ENCODE measurements at regions not wholly inside any gene's neighbourhood (a gene's known extent, or its start where the extent isn't known, plus 50 kb on each side); places are given as distances from the start of the nearest gene placed in this dataset.

DNA sequence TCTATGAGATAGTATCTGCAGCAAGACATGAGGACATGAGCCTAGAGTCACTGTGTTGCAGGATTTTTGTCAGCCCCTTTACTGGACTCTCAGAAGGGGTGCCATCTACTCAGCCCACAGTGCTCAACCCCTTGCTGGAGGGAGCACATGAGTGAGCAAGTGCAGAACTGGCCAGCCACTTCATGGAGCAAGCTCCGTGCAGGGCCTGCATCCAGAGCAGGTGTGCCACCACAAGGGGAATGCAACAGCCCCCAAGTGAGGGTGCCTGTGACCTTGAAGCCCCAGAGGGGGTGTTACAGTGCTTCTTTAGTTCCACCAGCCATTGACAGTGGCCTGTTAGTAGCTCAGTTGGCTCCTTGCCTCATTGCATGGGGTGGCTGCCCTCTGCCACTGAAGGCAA, 649.7 kb downstream of the PLPP3 start:
- Histone ChIP-seq H3K4me3 (ENCODE audit: low read length) (no peak overlapping the region), H3K27me3 (ENCODE audit: control insufficient read depth, insufficient read depth, low read length) (no peaks in the 10 kb centered on the region), H3K9ac (ENCODE audit: low read length) (no peak overlapping the region)

DNA sequence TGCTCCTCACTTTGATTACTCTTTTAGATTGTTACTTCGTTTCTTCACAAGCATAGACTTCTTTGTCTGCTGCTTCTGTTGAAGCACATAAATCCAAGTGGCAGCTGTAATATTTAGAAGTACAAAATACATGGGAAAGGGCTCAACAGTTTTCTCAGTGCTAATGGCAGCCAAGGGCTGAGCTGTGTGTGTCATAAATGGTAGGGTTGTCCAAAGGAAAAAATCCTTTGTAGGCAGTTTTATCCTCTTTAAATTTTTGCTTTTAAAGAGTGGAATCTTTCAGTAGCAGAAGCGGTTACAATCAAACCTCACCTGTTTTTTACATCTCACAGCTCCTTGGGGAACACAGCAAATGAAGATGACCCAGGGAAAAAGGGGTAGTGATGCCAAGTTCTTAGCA, 650.8 kb downstream of the PLPP3 start:
- H3K4me3 ChIP-seq (ENCODE audit: low read length): no peak overlapping the region
- no peaks in the 10 kb centered on the region for H3K36me3 ChIP-seq (ENCODE audit: control insufficient read depth, insufficient read depth, low read length)
- H3K4me1 ChIP-seq (ENCODE audit: control insufficient read depth, insufficient read depth, low read length): peaks cover 12% of the 10 kb centered on the region
- no peaks in the 10 kb centered on the region for H3K27me3 ChIP-seq (ENCODE audit: control insufficient read depth, insufficient read depth, low read length)
- H3K27ac ChIP-seq (ENCODE audit: low read depth, low read length): no peak overlapping the region
- H3K9ac ChIP-seq (ENCODE audit: low read length): no peak overlapping the region

More for the DNA sequence above, 649.7 kb downstream of the PLPP3 start:
- Histone ChIP-seq H3K4me1 (ENCODE audit: control insufficient read depth, insufficient read depth, low read length) (peaks cover 12% of the 10 kb centered on the region), H3K36me3 (ENCODE audit: control insufficient read depth, insufficient read depth, low read length) (no peaks in the 10 kb centered on the region), H3K27ac (ENCODE audit: low read depth, low read length) (no peak overlapping the region)

DNA sequence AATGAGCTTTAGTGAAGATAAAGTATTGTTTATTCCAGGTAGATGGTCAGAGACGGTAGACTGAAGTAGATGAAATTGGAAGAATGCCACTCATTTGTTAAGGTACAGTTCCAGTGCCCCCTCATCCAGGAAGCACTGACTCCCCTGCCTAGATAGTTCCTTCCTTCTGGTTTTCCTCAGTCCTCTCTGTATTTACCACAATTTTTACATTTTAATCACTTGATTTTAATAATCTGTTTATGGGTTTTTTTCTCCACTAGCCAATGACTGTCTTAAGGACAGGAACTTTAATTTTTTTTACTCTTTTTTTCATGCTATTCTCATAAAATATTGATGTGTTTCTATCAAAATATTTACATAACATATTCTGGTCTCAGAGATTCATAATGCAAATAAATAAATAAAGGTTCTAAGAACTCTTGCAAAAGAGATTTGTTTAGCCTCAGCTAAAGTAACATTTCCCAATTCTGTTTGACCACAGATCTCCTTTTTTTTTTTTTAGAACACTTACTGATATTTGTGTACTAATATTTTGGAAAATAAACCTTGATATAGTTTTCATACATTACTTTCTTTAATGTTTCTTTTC, 651.6 kb downstream of the PLPP3 start:
- Histone ChIP-seq H3K36me3 (ENCODE audit: control insufficient read depth, insufficient read depth, low read length) (no peaks in the 10 kb centered on the region), H3K27ac (ENCODE audit: low read depth, low read length) (no peak overlapping the region), H3K4me3 (ENCODE audit: low read length) (no peak overlapping the region), H3K9ac (ENCODE audit: low read length) (no peak overlapping the region), H3K27me3 (ENCODE audit: control insufficient read depth, insufficient read depth, low read length) (no peaks in the 10 kb centered on the region), H3K4me1 (ENCODE audit: control insufficient read depth, insufficient read depth, low read length) (peaks cover 12% of the 10 kb centered on the region)

DNA sequence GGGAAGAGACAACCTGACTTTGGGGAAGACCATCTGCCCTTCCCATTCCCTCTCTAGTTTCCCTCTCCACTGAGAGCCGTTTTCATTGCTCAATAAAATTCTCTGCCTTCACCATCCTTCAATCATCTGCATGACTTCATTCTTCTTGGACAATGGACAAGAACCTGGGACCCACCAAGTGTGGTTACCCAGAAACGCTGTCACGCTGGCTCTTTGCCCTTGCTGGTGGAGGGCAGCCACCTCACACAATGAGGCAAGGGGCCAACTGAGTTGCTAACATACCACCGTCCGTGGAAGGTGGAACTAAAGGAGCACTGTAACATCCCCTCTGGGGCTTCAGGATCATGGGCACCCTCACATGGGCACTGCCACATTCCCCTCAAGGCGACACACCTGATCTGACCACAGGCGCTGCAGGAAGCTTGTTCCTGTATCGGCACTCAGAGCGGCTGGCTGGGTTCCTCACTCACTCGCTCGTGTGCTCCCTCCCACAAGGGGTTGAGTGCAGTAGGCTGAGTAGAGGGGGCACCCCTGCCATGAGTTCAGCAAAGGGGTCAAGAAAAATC, 652.4 kb downstream of the PLPP3 start:
- Histone ChIP-seq H3K27me3 (ENCODE audit: control insufficient read depth, insufficient read depth, low read length) (no peaks in the 10 kb centered on the region), H3K4me3 (ENCODE audit: low read length) (no peak overlapping the region), H3K4me1 (ENCODE audit: control insufficient read depth, insufficient read depth, low read length) (peaks cover 12% of the 10 kb centered on the region), H3K9ac (ENCODE audit: low read length) (no peak overlapping the region), H3K36me3 (ENCODE audit: control insufficient read depth, insufficient read depth, low read length) (no peaks in the 10 kb centered on the region), H3K27ac (ENCODE audit: low read depth, low read length) (no peak overlapping the region)

- peaks cover 6% of the 10 kb centered on the region for H3K4me1 ChIP-seq (ENCODE audit: control insufficient read depth, insufficient read depth, low read length)
- no peaks in the 10 kb centered on the region for H3K27me3 ChIP-seq (ENCODE audit: control insufficient read depth, insufficient read depth, low read length)
- H3K9ac ChIP-seq (ENCODE audit: low read length): no peak overlapping the region
- no peak overlapping the region for H3K4me3 ChIP-seq (ENCODE audit: low read length)
- no peak overlapping the region for H3K27ac ChIP-seq (ENCODE audit: low read depth, low read length)
- no peaks in the 10 kb centered on the region for H3K36me3 ChIP-seq (ENCODE audit: control insufficient read depth, insufficient read depth, low read length)
Observed at GRCh38 chr1:55916907-55917306, 662.5 kb downstream of the PLPP3 start.

- Histone ChIP-seq H3K4me3 (ENCODE audit: low read length) (no peak overlapping the region), H3K27ac (ENCODE audit: low read depth, low read length) (no peak overlapping the region), H3K27me3 (ENCODE audit: control insufficient read depth, insufficient read depth, low read length) (no peaks in the 10 kb centered on the region), H3K36me3 (ENCODE audit: control insufficient read depth, insufficient read depth, low read length) (no peaks in the 10 kb centered on the region), H3K4me1 (ENCODE audit: control insufficient read depth, insufficient read depth, low read length) (peaks cover 6% of the 10 kb centered on the region), H3K9ac (ENCODE audit: low read length) (no peak overlapping the region)
Observed at GRCh38 chr1:55916481-55916880, 662.9 kb downstream of the PLPP3 start.

DNA sequence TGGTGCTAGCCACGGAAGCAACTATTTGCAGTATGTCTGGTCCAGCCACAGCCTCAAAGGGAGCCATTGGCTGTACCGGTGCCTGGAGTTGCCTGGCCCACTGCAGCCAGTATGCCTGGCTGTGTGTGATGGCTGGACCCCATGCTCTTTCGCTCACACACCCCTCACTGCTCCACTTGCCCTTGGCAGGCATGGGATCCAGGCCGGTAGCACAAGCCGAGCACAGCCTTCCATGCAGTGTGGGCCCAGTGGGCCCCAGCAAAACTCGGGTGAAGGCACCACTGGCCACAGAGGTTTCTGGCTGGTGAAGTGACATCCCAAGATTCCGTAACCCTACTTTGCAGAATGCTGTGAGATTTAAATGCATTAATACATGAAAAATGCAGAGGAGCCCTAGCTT, 665.8 kb downstream of the PLPP3 start:
- no peak overlapping the region for H3K4me3 ChIP-seq (ENCODE audit: low read length)
- peaks cover 6% of the 10 kb centered on the region for H3K4me1 ChIP-seq (ENCODE audit: control insufficient read depth, insufficient read depth, low read length)
- H3K9ac ChIP-seq (ENCODE audit: low read length): no peak overlapping the region
- H3K27ac ChIP-seq (ENCODE audit: low read depth, low read length): no peak overlapping the region
- no peaks in the 10 kb centered on the region for H3K36me3 ChIP-seq (ENCODE audit: control insufficient read depth, insufficient read depth, low read length)
- no peaks in the 10 kb centered on the region for H3K27me3 ChIP-seq (ENCODE audit: control insufficient read depth, insufficient read depth, low read length)

GRCh38 chr1:55912438-55912837, 666.9 kb downstream of the PLPP3 start:
- Histone ChIP-seq H3K4me3 (ENCODE audit: low read length) (no peak overlapping the region), H3K27me3 (ENCODE audit: control insufficient read depth, insufficient read depth, low read length) (no peaks in the 10 kb centered on the region), H3K27ac (ENCODE audit: low read depth, low read length) (no peak overlapping the region), H3K9ac (ENCODE audit: low read length) (no peak overlapping the region), H3K4me1 (ENCODE audit: control insufficient read depth, insufficient read depth, low read length) (peaks cover 6% of the 10 kb centered on the region), H3K36me3 (ENCODE audit: control insufficient read depth, insufficient read depth, low read length) (no peaks in the 10 kb centered on the region)

DNA sequence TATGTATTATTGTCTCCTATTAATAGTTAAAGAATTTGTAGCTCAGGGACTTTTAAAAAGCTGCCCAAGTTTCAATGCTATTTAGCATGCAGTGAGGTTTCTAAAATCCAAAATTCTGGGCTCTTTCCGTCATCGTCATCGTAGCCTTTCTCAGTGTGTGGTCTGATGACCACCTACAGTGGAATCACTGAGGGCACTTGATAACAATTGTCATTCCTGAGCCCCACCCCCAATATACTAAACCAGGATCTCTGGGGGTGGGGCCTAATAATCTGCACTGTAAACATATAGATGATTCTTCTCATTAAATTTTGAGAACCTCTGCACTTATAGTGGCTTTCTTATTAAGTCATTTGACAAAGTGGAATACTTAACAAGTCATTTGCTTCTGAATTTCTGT, 674.8 kb downstream of the PLPP3 start:
- Histone ChIP-seq H3K4me1 (ENCODE audit: control insufficient read depth, insufficient read depth, low read length) (no peaks in the 10 kb centered on the region), H3K27me3 (ENCODE audit: control insufficient read depth, insufficient read depth, low read length) (no peaks in the 10 kb centered on the region), H3K27ac (ENCODE audit: low read depth, low read length) (no peak overlapping the region), H3K9ac (ENCODE audit: low read length) (no peak overlapping the region), H3K4me3 (ENCODE audit: low read length) (no peak overlapping the region), H3K36me3 (ENCODE audit: control insufficient read depth, insufficient read depth, low read length) (no peaks in the 10 kb centered on the region)

- H3K36me3 ChIP-seq (ENCODE audit: control insufficient read depth, insufficient read depth, low read length): no peaks in the 10 kb centered on the region
- H3K4me1 ChIP-seq (ENCODE audit: control insufficient read depth, insufficient read depth, low read length): no peaks in the 10 kb centered on the region
- no peak overlapping the region for H3K4me3 ChIP-seq (ENCODE audit: low read length)
- H3K9ac ChIP-seq (ENCODE audit: low read length): no peak overlapping the region
- H3K27ac ChIP-seq (ENCODE audit: low read depth, low read length): no peak overlapping the region
- H3K27me3 ChIP-seq (ENCODE audit: control insufficient read depth, insufficient read depth, low read length): no peaks in the 10 kb centered on the region
Observed at GRCh38 chr1:55898181-55898580, 681.2 kb downstream of the PLPP3 start.

DNA sequence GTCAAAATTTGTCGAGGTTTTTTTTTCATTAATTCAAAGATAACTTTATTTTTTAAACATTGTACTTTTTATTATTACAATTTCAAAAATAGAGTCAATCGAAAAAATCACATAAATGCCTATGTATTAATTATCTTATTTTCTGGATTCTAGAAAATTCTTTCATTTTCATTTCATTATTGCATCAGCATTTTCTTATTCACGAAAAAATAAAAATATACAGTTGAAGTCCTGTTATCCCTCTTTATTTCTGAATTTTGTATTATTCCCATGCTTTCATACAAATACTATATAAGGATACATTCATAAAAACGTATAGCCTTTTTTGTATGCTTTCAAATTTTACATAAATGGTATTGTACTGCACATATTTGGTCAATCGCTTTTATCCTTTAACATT, 681.0 kb upstream of the USP24 start:
- Histone ChIP-seq H3K36me3 (ENCODE audit: control insufficient read depth, insufficient read depth, low read length) (no peaks in the 10 kb centered on the region), H3K27ac (ENCODE audit: low read depth, low read length) (no peak overlapping the region), H3K4me1 (ENCODE audit: control insufficient read depth, insufficient read depth, low read length) (no peaks in the 10 kb centered on the region), H3K4me3 (ENCODE audit: low read length) (no peak overlapping the region), H3K27me3 (ENCODE audit: control insufficient read depth, insufficient read depth, low read length) (no peaks in the 10 kb centered on the region), H3K9ac (ENCODE audit: low read length) (no peak overlapping the region)

GRCh38 chr1:55894521-55894920, 679.4 kb upstream of the USP24 start:
- Histone ChIP-seq H3K9ac (ENCODE audit: low read length) (no peak overlapping the region), H3K4me1 (ENCODE audit: control insufficient read depth, insufficient read depth, low read length) (no peaks in the 10 kb centered on the region), H3K27ac (ENCODE audit: low read depth, low read length) (no peak overlapping the region), H3K36me3 (ENCODE audit: control insufficient read depth, insufficient read depth, low read length) (no peaks in the 10 kb centered on the region), H3K27me3 (ENCODE audit: control insufficient read depth, insufficient read depth, low read length) (no peaks in the 10 kb centered on the region), H3K4me3 (ENCODE audit: low read length) (no peak overlapping the region)

DNA sequence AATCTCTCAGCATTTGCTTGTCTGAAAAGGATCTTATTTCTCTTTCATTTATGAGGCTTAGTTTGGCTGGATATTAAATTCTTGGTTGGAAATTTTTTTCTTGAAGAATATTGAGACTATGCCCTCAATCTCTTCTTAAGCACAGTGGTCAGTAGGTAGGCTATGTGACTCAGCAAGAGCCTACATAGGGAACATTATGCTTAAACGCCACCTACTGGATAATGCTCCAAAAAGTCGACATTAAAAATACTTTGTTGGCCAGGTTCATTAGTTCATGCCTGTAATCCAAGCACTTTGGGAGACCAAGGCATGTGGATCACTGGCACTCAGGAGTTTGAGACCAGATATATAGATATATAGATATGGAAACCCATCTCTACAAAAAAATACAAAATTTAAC, 678.0 kb upstream of the USP24 start:
- Histone ChIP-seq H3K4me1 (ENCODE audit: control insufficient read depth, insufficient read depth, low read length) (no peaks in the 10 kb centered on the region), H3K4me3 (ENCODE audit: low read length) (no peak overlapping the region), H3K27ac (ENCODE audit: low read depth, low read length) (no peak overlapping the region), H3K36me3 (ENCODE audit: control insufficient read depth, insufficient read depth, low read length) (no peaks in the 10 kb centered on the region), H3K27me3 (ENCODE audit: control insufficient read depth, insufficient read depth, low read length) (no peaks in the 10 kb centered on the region), H3K9ac (ENCODE audit: low read length) (no peak overlapping the region)

Measured in rectal smooth muscle tissue (tissue), 1 donor.